MM.1S (cell line): ENCODE measurements at regions not wholly inside any gene's neighbourhood (a gene's known extent, or its start where the extent isn't known, plus 50 kb on each side); places are given as distances from the start of the nearest gene placed in this dataset.

ENCODE experiments used
- CTCF ChIP-seq: fragments of 300-600 bp; sonication (generic); IDR thresholded peaks from 2 replicates; pipeline ENCODE4 v1.5.1; 2016; ENCODE audit warnings: antibody characterized with exemption, low read length, mixed read lengths
- EZH2 ChIP-seq: fragments of 300-600 bp; sonication (generic); optimal IDR thresholded peaks from 2 replicates; pipeline ENCODE3; 2017; ENCODE audit warnings: low read depth, mild to moderate bottlenecking, antibody characterized with exemption, low read length, mixed read lengths
- EZH2phosphoT487 ChIP-seq: fragments of 300-600 bp; sonication (generic); IDR thresholded peaks from 2 replicates; pipeline ENCODE4 v1.6.1; 2018; ENCODE audit warnings: antibody characterized with exemption, low read length

GRCh38 chr2:220575963-220576362 is 948.5 kb downstream of the SLC4A3 start:
- no peak for TF ChIP-seq CTCF
- TF ChIP-seq EZH2, result no peak
- TF ChIP-seq EZH2phosphoT487, result no peak
